Spleen (tissue), 11 donors: ENCODE measurements at regions not wholly inside any gene's neighbourhood (a gene's known extent, or its start where the extent isn't known, plus 50 kb on each side); places are given as distances from the start of the nearest gene placed in this dataset.

Experiments used
- DNase-seq: peaks from one replicate; pipeline ENCODE4 v3.0.0-alpha.2; 2020
- H3K27ac ChIP-seq, 8 donors: fragments of 200-600 bp; sonication (generic) in 7 of 8; 1 replicate in 4 of 8; 2 replicates in 4 of 8; pipeline versions ENCODE4 v1.5.0 to v1.8.0; 2016 to 2021; ENCODE audit warnings: inconsistent platforms in 4 of 8, mild to moderate bottlenecking in 4 of 8, moderate library complexity in 1 of 8
- H3K27me3 ChIP-seq, 7 donors: fragments of 200-600 bp; sonication (generic) in 6 of 7; replicated peaks in 1 of 7; 1 replicate in 4 of 7; 2 replicates in 3 of 7; pipeline versions ENCODE4 v1.5.0 to v1.8.0; 2016 to 2021; ENCODE audit warnings: inconsistent platforms in 3 of 7, mild to moderate bottlenecking in 1 of 7
- H3K36me3 ChIP-seq, 6 donors: fragments of 200-600 bp; sonication (generic) in 5 of 6; 1 replicate in 4 of 6; 2 replicates in 2 of 6; pipeline versions ENCODE4 v1.5.0 to v1.8.0; 2016 to 2021; ENCODE audit warnings: inconsistent platforms in 2 of 6
- H3K4me1 ChIP-seq, 6 donors: fragments of 200-600 bp; sonication (generic) in 5 of 6; 1 replicate in 3 of 6; 2 replicates in 3 of 6; pipeline versions ENCODE4 v1.5.0 to v1.8.0; 2016 to 2021; ENCODE audit warnings: inconsistent platforms in 3 of 6
- H3K4me3 ChIP-seq, 8 donors: fragments of 200-600 bp; sonication (generic) in 7 of 8; 1 replicate in 4 of 8; 2 replicates in 4 of 8; pipeline versions ENCODE4 v1.5.0 to v1.8.0; 2016 to 2021; ENCODE audit warnings: inconsistent platforms in 4 of 8, mild to moderate bottlenecking in 4 of 8, moderate library complexity in 2 of 8
- H3K9me3 ChIP-seq, 8 donors: fragments of 200-600 bp; sonication (generic) in 7 of 8; 1 replicate in 4 of 8; 2 replicates in 4 of 8; pipeline versions ENCODE4 v1.5.0 to v1.8.0; 2016 to 2021; ENCODE audit warnings: inconsistent platforms in 4 of 8
- POLR2A ChIP-seq, 3 donors: fragments of 450-650 bp; IDR thresholded peaks; one replicate each; pipeline ENCODE4 v1.5.1; 2017; ENCODE audit warnings: antibody characterized with exemption in 3 of 3, mild to moderate bottlenecking in 1 of 3
- POLR2AphosphoS5 ChIP-seq, 3 donors: sonication (generic); formaldehyde crosslinking; IDR thresholded peaks; one replicate each; pipeline ENCODE4 v1.5.1; 2017; ENCODE audit warnings: antibody characterized with exemption in 3 of 3
- WGBS, 5 donors: extraction: QIAGEN DNeasy Blood & Tissue Kit in 3 of 5; methylation state at CpG; one replicate each; pipeline versions ENCODE4 v1.1.5 to v1.1.7; 2013 to 2018; 5-methylcytosine and 5-hydroxymethylcytosine counted together
- intact Hi-C: fragments of 100-400 bp; cut with DNase I; formaldehyde crosslinking; loops from one replicate; pipeline ENCODE4 v1.15.0; 2023; ENCODE audit warnings: low total_unique reads
- TF ChIP-seq, protein P1 (sequence below), 11 experiments: fragments of 200-600 bp in 7 of 11; fragments of 450-650 bp in 4 of 11; sonication (generic) in 4 of 11; IDR thresholded peaks in 8 of 11; conservative IDR thresholded peaks in 3 of 11; 1 replicate in 7 of 11; 2 replicates in 4 of 11; pipeline versions ENCODE4 v1.4.0 to v1.8.0; 2016 to 2021; ENCODE audit warnings: antibody characterized with exemption in 11 of 11, inconsistent platforms in 4 of 11, mild to moderate bottlenecking in 1 of 11
- donor health status: healthy with polysubstance abuse.
- donor health status: DM: no; HTN: no; CAD: no; lungs with moderate emphysema.
- donor health status: DM: no; HTN: no; CAD: no.
- donor health status: Bipolar disorder and iron deficiency.
- donor health status: healthy.
- donor health status: DM: no; HTN: no; CAD: no.
- donor health status: DM: yes; HTN: yes; CAD: no.

DNA sequence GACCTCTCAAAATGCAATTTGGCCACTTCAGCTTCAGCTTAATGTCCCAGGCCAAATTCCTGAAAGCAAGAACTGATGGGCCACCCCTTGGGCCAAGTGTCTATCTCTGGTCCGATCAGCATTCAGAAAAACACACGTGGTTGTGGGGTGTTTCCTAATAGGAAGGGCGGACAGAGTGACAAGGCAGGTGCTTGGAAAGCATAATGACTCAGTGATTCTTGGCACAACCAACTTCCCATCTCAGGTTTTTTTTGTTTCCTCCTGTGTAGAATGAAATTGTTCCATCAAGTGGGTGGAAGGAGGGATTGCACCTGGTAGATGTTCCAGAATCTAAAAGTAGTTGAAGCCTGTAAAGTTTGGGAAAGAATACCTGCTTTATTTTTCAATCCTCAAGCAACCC, 155.6 kb downstream of the HS3ST2 start:
- WGBS, 5 donors, result 32 to 50% (median 36%) methylated on average over 3 of the region's 3 CpGs
- intact Hi-C loops, result no loop called here
- H3K27ac ChIP-seq, result no peak overlapping the region
- no peaks in the 10 kb centered on the region for H3K9me3 ChIP-seq
- no peak for TF ChIP-seq POLR2AphosphoS5 (IDR thresholded peaks at IDR 0.05)
- no peak for TF ChIP-seq POLR2A (IDR thresholded peaks at IDR 0.05)
- H3K4me3 ChIP-seq, result no peak overlapping the region
- no peak for DNase-seq
- H3K36me3 ChIP-seq, result no peaks in the 10 kb centered on the region
- H3K27me3 ChIP-seq, result peaks cover 0 to 9% (median 0%) of the 10 kb centered on the region in 7 donors
- H3K4me1 ChIP-seq, result no peaks in the 10 kb centered on the region

DNA sequence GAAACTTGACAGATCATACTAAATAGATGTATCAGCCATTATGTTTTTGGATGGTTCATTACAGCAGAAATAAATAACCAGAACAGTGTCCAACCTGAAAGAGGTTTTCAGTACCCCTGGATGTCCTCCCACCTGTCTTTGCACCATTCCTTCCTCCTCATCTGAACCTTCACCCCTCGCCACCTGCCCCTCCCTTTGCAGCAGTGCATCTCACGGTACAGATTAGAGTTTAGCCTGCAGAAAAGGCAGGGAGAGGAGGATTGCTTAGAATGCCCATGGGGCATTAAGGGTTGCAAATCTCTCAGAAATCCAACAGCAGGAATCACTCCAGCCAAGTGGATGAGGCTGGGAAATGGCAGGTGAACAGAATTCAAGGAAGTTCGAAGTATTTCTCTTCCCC, 155.0 kb downstream of the HS3ST2 start:
- intact Hi-C loops, result no loop called here
- Histone ChIP-seq H3K36me3 (no peaks in the 10 kb centered on the region), H3K9me3 (no peaks in the 10 kb centered on the region), H3K27me3 (peaks cover 0 to 9% (median 0%) of the 10 kb centered on the region in 7 donors), H3K27ac (no peak overlapping the region), H3K4me1 (no peaks in the 10 kb centered on the region), H3K4me3 (no peak overlapping the region)
- WGBS, 5 donors, result 24 to 52% (median 35%) methylated on average over 3 of the region's 3 CpGs
- DNase-seq, result no peak
- no peak for TF ChIP-seq POLR2A (IDR thresholded peaks at IDR 0.05)
- no peak for TF ChIP-seq POLR2AphosphoS5 (IDR thresholded peaks at IDR 0.05)
- TF ChIP-seq, protein P1, sequence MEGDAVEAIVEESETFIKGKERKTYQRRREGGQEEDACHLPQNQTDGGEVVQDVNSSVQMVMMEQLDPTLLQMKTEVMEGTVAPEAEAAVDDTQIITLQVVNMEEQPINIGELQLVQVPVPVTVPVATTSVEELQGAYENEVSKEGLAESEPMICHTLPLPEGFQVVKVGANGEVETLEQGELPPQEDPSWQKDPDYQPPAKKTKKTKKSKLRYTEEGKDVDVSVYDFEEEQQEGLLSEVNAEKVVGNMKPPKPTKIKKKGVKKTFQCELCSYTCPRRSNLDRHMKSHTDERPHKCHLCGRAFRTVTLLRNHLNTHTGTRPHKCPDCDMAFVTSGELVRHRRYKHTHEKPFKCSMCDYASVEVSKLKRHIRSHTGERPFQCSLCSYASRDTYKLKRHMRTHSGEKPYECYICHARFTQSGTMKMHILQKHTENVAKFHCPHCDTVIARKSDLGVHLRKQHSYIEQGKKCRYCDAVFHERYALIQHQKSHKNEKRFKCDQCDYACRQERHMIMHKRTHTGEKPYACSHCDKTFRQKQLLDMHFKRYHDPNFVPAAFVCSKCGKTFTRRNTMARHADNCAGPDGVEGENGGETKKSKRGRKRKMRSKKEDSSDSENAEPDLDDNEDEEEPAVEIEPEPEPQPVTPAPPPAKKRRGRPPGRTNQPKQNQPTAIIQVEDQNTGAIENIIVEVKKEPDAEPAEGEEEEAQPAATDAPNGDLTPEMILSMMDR (IDR thresholded peaks at IDR 0.05 in 8 of 11, conservative IDR thresholded peaks at IDR 0.05 in 3 of 11), result no peak

DNA sequence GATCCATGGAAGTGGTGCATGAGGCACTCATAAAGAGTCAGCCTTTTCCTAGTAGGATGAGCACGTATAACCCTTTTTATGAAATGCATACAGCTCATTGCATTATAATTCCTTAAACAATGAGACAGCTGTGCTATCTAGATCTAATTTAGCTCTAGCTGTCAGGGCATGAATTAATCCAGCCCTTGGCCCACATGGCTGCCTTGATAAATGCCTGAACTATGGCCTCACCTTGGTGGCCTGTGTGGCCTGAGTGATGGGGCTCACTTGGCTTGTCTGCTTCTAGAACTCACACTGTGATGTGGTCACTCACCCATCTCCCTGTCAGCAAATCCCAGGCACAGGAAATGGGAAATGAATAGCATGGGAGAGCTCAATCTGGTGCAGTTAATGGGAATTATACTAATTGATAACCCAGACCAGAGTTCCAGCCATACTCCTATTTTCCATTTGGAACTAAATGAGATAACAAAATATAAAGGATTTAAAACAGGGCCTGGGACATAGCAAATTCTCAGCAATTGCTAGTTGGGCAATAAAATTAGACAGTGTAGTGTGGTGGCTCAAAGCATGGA, 153.6 kb downstream of the HS3ST2 start:
- TF ChIP-seq POLR2AphosphoS5 (IDR thresholded peaks at IDR 0.05) (no peak), POLR2A (IDR thresholded peaks at IDR 0.05) (no peak)
- TF ChIP-seq, protein P1 (IDR thresholded peaks at IDR 0.05 in 8 of 11, conservative IDR thresholded peaks at IDR 0.05 in 3 of 11), result no peak
- Histone ChIP-seq H3K4me1 (no peaks in the 10 kb centered on the region), H3K36me3 (no peaks in the 10 kb centered on the region), H3K4me3 (no peak overlapping the region), H3K9me3 (peaks cover 0 to 2% (median 0%) of the 10 kb centered on the region in 8 donors), H3K27ac (no peak overlapping the region), H3K27me3 (peaks cover 0 to 9% (median 0%) of the 10 kb centered on the region in 7 donors)
- intact Hi-C loops, result no loop called here
- 77 to 92% (median 89%) methylated on average over 1 of the region's 1 CpG for WGBS, 5 donors
- no peak for DNase-seq
